Central memory CD4-positive, alpha-beta T cell (primary cell): ENCODE measurements at regions not wholly inside any gene's neighbourhood (a gene's known extent, or its start where the extent isn't known, plus 50 kb on each side); places are given as distances from the start of the nearest gene placed in this dataset.
"Not testable (repeated sequence)": the region's sequence is repeated elsewhere in the genome, so short reads cannot be mapped to it uniquely, and the experiment has no call there.

Source experiments
- DNase-seq: peaks from one replicate; pipeline ENCODE4 v3.0.0; 2022

DNA sequence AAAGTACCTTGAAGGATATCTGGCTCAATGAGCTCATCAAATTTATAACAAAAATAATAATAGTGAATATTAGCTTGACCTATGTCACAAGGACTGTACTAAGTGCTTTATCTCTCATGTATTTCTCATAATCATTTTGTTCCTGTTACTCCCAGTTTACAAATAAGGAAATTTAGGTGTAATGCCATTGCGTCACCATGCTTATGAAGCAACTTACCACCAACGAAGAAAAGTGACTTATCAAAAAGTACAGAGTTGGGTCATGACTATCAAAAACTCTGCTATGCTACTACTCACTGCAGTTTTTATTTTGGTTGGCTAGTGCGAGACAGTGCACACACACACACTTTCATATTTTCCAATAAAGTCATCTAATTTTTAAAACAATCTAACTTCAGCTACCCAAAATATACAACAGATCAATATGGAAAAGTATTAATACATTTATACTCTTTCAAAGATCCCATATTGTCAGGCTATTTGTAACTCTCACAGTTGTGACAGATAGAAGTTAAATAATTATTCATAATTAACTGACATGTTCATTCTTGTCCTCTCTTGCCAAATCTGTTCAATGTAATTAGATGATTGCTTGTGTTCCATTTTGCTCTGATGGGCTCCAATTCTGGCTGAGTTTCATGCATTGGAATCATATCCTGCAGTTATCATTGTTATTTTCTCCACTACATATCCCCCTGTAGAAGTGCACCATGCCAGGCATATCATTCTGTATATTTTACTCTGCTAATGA, 119.4 kb downstream of the KCNJ2 start:
- no peak for DNase-seq

DNA sequence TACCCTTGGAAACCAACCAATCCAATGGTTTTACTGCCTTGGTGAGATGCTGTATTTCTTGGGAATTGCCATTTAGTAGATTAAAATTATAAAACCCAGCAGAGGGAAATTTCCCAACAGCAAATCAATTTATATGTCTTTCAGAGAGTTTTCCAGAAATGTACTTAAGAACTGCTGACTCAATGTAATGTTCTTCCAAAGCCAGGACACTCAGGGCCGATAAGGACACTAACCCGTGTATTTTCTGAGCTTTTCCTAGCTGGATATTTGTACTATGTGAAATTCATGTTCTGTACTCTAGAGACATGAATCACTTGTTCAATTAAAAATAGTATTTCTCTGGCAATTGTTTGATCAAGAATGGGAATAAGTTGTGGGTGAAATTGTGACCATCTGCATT, 121.4 kb downstream of the KCNJ2 start:
- DNase-seq: no peak

DNA sequence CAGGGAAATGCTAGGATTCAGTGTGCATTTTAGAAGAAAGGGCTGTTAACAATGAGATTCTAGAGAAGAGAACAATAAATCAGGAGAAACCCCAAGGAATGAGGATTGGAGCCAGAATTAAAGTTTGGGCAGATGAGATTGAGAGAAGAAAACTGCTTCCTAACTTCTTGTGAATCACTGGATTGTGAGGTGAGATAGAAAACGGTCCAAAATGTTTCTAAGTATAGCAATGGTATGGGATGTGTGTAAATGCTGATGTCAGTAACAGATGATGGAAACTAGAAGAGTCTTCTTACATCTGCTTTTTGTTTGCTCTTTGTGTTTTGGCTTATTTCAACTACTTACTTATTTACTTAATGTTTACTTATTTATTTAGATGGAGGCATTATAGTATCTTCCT, 123.0 kb downstream of the KCNJ2 start:
- DNase-seq: no peak

DNA sequence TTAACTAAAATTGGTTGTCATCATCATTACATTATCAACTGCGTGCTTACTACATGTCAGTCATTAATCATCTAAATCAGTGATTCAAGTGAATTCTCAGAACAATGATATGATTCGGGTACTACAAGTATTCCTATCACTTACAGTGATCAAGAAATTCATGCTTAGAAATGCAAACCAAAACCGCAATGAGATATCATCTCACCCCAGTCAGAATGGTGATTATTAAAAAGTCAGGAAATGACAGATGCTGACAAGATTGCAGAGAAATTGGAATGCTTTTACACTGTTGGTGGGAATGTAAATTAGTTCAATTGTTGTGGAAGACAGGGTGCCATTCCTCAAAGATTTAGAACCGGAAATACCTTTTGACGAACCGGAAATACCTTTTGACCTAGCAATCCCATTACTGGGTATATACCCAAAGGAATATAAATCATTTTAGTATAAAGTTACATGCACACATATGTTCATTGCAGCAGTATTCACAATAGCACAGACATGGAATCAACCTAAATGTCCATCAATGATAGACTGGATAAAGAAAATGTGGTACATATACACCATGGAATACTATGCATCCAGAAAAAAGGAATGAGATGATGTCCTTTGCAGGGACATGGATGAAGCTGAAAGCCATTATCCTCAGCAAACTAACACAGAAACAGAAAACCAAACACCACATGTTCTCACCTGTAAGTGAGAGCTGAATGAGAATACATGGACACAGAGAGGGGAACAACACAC, 124.4 kb downstream of the KCNJ2 start:
- DNase-seq: not testable (repeated sequence)

DNA sequence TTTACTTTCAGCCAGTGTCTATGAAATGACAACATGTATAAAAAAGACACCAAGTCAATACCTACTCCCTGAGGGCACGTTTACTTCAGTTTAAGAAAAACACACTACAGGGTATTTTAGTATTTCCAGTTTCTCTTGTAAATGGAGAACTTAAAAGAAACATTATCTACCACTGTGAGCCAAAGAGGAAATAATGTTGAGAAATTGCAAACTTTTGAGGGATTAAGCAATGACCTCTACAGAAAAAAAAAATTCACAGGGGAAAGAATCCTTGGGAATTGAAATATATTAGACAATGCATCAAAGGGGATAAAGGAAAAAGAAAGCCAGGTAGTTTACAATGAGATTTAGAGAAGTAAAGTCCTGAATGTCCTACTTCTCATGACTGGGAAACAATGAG, 126.0 kb downstream of the KCNJ2 start:
- DNase-seq: no peak

DNA sequence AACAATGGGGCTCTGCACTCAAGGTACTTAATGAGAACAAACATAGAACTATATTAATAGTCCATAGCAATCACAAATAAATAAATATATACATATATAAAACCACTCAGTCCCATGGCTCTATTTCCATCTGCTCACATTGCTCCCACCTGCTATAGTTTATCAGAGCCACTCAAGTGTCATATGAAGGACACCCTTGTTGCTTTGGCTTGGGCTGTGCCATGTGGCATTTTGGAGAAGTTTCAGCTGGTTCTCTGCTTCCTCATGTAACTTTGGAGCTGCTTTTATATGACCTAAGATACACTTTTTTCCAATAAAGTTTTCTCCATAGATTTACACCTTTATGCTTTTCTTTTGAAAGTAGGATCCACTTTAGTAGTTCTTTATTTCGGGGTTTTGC, 126.4 kb downstream of the KCNJ2 start:
- no peak for DNase-seq

DNA sequence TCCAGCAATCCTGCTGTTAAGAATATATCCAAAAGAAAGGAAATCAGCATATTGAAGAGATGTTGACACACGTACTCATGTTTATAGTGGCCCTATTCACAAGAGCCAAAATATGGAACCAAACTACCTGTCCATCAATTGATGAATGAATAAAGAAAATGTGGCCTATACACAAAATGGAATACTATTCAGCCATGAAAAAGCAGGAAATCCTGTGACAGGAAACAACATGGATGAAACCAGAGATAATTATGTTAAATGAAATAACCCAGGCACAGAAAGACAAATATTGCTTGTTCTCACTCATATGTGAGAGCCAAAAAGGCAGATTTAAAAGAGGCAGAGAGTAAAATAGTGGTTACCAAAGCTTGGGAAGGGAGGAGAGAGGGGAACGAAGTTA, 127.1 kb downstream of the KCNJ2 start:
- no peak for DNase-seq

DNA sequence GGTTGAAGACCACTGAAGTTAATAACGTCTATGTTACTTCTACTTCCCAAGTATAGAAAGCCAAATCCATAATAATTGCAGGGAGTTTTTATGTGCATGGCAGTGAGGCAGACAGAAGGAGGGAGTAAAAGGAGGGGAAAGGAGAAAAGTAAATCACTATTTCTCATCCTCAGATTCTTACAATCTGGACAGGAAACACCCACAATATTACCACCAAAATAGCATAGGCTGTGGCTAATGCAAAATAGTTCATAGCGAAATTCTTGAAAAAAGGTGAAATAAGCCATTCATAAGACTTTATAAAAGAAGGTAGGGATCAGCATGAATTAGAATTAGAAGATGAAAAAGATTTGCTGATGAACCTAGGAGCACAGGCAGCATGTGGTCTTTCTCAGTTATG, 128.1 kb downstream of the KCNJ2 start:
- no peak for DNase-seq

DNA sequence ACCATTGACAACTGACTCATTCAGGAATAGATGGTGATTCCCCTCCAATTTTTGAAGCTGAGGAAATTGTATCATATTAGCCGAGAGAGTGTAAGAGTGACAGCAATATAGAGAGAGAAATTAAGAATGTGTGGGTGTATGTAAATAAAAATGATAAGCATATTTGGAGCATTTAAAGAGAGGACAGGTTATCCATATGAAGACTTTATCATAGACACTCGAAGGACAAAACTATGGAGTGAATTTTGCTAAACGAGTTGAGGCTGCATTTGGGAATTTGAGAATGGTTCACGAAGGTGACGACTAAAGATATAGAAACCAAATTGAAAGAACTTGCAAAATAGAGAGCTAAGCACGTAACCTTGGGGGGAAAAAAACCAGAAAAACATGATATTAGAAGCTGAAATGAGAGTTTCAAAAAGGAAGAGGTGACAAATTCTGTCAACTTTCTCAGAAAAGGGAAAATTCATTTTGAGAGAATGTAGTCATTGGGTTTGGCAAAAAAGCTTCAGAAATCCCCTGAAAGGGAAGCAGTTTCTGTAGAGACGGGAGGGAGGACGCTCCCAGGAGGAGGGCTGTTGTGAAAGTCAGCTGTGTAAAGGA, 129.7 kb downstream of the KCNJ2 start:
- no peak for DNase-seq

DNA sequence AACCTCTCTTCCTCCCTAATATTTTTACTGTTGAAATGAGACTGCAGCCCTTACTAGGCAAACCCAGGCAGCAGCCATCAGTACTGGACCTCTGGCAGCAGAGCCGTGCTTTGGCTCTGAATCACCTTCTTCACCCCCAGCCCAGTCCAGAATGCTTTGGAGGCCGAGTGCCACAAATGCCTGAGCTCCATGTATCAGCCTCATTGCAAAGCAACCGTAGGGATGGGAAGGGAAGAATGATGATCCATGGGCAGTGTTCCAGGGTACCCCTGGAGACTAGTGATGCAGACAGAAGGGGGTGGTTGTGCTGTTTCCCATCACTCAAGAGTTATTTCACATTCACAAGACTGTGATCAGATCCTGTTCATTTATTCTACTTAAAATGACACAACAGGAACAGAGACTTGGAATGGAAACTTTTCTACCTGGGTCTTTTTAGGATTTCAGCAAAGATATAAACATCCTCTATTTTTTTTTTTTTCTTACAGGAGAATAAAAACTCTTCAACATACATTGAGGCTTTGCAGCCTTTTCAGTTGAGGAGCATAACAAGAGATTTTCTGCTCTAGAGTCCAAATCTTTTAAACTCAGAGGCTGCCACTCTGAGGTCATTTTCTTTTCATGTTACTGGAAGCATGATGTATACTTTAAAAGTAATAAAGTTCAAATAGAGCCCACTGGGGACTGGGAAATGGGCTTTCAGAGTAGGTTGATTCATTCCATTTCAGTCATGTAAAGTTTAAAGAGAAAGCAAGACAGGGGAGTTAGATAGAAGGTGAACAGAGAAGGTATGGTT, 138.3 kb downstream of the KCNJ2 start:
- DNase-seq: no peak

DNA sequence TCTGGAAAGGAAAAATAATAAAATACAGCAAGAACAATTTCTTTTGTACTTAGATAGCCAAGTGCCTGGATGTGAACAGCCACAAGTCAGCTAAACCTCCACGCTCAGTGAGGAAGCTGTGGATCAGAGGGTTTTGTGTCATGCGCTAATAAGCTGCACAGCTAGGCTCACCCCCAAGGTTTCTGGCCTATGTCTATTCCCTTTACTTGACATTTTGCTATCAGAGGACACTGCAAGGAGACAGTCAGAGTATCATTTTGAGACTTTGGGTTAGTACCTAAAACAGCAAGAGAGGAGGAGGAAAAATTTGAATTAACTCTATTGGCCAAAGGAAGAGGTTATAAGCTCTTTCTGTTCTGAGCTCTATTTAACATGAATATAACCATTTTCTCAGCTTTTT, 139.3 kb downstream of the KCNJ2 start:
- no peak for DNase-seq

DNA sequence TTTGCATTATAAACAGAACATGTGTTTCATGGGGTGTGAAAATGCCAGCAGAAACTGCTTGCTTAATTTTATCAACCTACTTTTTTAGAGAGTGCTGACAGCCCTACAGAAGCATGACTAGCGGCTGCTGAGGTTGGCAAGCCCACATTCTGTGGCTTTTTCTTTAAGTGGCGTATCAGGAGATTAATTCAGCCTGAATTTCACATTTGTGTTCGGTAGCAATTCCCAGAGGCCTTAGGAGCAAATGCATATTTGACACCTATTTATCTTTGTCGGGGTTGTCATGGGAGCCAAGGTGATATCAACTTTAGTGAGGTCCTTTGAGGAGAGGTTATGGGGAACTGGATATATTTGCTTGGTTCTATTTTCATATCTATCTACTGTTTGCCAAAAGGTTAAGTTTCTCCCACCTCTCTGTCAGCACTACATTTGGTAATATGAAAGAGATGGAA, 140.9 kb downstream of the KCNJ2 start:
- DNase-seq: no peak

DNA sequence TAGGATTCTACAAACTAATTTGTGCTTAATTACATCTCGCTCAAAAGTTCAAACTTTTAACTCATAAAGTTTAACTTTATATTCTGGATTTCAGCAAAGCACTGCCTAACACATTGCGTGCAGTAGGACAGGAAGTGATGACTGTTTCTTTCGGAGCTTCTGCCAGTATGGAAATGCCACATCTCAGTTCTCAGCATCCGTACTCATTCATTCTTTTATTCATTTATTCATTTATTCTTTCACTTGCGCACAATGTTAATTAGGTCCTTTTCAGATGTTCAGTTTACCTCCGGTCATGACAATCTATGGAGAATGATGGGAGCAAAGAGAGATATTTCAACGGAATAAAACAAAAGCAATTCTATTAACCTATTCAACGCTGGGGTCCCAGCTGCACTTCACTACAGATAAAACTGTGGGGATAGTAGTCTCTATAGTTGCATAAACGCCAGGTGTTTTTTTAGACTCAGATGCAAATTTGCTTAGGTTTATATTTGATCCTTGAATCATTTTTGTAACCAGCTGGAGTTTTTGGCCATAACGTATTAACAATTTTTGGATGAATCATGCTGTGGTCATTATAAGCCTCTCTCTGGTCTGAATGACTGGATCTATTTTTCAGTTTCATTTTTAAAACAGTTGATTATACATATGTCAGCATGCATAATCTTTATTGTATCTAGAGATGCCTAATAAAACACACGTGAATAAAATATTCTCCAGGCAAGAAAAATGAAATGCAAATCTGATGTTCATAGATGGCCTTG, 143.9 kb downstream of the KCNJ2 start:
- no peak for DNase-seq

DNA sequence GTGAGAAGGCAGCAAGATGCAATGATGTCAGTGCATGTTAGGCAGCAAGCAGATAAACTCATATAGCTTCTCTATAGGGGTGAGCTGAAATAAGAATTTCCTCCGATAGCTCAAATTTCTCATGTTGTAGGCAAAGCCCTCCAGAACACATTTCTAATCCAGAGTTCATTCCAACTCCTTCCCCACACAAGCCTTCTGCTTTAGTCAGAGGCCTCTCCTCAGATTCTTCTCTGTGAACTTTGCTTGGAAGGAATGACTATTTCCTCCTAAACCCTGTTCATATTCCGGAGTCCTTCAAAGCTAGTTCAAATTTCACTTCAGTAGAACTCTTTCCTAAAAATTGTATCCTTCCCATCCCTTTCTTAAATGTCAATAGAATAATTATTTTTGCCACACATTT, 144.8 kb downstream of the KCNJ2 start:
- DNase-seq: no peak

DNA sequence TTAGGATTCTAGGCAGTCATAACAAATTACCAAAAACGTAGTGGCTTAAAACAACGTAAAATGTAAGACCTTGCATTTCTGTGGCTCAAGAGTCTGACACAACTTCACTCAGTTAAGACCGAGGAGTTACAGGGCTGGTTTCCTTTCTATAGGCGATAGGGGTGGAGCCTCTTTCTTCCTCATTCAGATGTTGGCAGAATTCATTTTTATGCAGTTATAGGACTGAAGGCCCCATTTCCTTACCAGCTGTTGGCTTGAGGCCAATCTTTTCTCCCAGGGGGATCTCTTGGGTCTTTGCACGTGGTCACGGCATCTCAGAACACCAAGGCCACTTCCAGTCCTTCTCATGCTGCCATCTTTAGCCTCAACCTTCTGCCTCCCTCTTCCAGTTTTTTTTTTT, 145.2 kb downstream of the KCNJ2 start:
- DNase-seq: no peak

DNA sequence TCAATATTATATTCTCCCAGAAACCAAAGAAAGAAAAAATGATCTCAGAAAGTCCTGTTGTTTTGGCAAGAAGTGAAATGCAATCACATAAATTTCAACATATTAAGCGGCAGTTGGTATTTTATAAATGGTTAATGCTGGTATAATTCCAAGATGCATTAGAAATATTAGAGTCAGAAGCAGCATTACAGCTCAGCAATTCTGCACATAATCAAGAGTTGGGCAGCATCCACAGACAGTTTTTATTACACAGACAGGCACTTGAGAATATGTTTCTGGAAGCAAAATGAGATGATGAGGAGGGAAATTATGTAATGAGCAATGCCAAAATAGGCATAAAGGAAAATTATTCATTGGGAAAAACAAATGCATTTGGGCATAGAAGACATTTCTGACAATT, 148.1 kb downstream of the KCNJ2 start:
- DNase-seq: no peak

DNA sequence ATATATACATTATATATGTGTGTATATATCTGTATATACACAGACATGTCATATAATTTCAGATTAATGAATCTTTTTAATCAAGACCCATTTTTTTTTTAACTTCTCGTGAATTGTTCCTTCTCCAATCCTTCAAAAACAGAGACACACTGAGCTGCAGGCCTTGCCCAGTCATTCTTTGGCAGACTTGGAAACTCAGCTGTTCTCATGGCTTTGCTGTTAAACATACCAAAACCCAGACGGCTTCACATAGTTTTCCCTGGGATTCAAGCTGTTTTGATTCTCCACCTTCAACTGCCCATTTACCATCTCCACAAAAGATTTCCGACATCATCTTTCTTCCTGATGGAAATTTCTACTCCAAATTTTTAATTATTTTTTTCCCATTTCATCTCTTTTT, 148.7 kb downstream of the KCNJ2 start:
- no peak for DNase-seq

DNA sequence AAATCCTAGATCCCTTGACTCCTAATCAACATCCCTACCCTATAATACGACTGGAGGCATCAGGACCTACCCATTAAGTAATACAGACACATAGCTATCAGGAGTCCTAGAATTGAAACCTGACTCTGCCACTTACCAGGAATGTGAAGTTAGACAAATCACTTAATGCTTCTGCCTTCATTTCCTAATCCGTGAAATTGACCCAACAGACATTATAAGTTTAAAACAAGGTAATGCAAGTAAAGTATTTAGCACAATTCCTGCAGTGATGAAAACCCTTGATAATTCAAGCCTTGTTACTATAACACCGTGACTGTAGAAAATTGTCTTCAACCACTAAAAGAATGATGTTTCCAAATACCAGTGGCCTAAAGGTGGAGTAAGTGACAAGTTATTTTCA, 150.2 kb downstream of the KCNJ2 start:
- DNase-seq: no peak

DNA sequence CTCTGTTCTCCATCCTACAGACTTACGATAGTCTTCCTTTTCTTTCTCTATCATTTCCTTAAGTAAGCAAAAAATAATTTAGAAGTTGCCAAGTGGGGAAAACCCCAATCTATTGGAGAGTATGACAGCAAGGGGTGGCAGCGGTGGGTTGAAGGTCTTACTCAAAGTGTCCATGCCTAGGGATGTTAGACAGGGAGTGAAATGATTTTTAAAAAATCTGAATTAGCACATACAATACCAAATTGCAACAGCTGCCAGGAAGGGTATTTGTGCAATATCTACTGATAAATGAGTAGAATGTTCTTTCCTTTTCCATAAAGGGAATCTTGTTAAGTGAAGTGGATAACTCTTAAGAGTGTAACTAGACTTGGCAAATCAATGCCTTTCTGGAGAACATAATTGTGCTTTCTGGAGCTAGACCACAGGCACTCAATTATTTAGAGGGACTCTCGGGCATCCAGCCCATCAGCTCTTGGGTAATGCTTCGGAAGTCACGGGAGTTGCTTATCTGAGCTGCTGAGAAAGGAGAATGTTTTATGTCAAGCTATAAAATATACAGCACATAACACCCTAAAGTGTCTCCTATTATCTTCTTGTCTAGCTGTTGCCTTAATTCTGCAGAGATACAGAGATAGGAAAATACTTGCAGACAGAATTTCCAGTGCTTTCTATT, 151.5 kb downstream of the KCNJ2 start:
- no peak for DNase-seq

DNA sequence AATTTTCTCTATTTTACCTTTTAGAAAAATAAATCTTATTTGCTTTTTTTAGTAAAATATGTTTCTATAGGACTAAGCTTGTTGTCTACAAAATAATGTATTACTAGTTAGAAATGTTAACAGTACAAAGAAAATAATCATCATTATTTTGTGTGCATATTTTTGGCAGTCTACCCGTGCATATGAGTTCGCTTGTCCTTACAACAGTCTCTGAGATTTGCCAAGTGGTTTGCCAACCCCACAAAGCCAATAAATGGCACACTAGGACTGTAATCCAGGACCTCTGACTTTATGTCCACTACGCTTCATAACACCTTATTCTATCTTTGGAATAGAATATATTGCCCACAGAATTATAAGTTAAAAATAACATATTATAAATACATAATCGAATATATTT, 152.0 kb downstream of the KCNJ2 start:
- DNase-seq: no peak

DNA sequence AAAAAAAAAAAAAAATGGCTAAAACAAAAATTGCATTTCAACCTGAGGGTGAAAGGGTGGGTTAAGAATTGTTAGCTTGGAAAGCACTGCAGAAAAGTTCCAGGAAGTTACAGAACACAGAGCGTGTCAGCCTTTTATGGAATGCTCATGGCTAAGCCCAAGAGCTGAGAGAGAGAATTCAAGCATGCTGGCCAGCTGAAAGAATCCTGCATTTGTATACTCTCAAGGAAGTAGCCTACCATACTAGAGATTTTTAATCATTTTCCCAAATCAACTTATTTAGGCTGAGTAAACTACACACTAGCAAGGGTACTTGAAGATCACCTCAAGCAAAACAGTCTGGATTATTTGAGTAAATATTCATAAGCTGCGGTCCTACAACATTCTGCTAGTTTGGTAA, 153.9 kb downstream of the KCNJ2 start:
- no peak for DNase-seq

DNA sequence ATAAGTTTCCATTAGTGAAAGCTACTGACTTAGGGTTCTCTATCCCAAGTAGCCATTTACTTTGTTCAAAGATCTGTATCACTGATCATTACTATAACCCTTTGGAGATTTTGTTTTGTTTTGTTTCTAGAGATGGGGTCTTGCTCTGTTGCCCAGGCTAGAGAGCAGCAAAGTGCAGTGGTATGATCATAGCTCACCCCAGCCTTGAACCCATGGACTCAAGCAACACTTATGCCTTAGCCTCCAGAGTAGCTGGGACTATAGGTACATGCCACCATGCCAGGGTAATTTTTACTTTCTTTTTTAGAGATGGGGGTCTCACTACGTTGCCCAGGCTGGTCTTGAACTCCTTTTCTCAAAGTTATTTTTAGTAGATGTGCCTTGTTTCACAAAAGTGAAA, 154.7 kb downstream of the KCNJ2 start:
- DNase-seq: no peak
